ENCODE measurements at regions not wholly inside any gene's neighbourhood (a gene's known extent, or its start where the extent isn't known, plus 50 kb on each side); places are given as distances from the start of the nearest gene placed in this dataset.

DNA sequence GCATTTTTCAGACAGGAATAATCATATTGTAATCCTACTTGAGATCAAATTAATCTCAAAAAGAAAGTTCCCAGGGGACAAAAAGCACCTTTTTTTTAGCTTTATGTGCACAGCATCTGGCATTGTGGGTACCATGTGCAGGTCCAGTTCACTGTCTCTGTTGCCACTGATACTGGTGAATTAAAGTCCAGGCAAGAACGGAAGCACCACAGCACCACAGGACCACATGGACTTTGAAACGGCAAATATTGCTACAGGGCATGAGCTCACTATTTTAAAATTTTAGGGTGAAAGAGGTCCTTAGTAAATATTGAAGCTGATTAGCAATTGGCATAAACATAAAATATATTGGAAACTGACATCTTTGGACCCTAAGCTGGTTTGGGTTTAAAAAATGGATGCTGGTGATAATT, 709.0 kb downstream of the EPM2A start (continued):
- no peak for TF ChIP-seq ARHGAP35 (CRISPR knock-in tag; IDR thresholded peaks at IDR 0.05; ENCODE audit: borderline replicate concordance)
- TF ChIP-seq GATAD2A (CRISPR knock-in tag; IDR thresholded peaks at IDR 0.05): peak; percentile 99
- TF ChIP-seq, protein P1, sequence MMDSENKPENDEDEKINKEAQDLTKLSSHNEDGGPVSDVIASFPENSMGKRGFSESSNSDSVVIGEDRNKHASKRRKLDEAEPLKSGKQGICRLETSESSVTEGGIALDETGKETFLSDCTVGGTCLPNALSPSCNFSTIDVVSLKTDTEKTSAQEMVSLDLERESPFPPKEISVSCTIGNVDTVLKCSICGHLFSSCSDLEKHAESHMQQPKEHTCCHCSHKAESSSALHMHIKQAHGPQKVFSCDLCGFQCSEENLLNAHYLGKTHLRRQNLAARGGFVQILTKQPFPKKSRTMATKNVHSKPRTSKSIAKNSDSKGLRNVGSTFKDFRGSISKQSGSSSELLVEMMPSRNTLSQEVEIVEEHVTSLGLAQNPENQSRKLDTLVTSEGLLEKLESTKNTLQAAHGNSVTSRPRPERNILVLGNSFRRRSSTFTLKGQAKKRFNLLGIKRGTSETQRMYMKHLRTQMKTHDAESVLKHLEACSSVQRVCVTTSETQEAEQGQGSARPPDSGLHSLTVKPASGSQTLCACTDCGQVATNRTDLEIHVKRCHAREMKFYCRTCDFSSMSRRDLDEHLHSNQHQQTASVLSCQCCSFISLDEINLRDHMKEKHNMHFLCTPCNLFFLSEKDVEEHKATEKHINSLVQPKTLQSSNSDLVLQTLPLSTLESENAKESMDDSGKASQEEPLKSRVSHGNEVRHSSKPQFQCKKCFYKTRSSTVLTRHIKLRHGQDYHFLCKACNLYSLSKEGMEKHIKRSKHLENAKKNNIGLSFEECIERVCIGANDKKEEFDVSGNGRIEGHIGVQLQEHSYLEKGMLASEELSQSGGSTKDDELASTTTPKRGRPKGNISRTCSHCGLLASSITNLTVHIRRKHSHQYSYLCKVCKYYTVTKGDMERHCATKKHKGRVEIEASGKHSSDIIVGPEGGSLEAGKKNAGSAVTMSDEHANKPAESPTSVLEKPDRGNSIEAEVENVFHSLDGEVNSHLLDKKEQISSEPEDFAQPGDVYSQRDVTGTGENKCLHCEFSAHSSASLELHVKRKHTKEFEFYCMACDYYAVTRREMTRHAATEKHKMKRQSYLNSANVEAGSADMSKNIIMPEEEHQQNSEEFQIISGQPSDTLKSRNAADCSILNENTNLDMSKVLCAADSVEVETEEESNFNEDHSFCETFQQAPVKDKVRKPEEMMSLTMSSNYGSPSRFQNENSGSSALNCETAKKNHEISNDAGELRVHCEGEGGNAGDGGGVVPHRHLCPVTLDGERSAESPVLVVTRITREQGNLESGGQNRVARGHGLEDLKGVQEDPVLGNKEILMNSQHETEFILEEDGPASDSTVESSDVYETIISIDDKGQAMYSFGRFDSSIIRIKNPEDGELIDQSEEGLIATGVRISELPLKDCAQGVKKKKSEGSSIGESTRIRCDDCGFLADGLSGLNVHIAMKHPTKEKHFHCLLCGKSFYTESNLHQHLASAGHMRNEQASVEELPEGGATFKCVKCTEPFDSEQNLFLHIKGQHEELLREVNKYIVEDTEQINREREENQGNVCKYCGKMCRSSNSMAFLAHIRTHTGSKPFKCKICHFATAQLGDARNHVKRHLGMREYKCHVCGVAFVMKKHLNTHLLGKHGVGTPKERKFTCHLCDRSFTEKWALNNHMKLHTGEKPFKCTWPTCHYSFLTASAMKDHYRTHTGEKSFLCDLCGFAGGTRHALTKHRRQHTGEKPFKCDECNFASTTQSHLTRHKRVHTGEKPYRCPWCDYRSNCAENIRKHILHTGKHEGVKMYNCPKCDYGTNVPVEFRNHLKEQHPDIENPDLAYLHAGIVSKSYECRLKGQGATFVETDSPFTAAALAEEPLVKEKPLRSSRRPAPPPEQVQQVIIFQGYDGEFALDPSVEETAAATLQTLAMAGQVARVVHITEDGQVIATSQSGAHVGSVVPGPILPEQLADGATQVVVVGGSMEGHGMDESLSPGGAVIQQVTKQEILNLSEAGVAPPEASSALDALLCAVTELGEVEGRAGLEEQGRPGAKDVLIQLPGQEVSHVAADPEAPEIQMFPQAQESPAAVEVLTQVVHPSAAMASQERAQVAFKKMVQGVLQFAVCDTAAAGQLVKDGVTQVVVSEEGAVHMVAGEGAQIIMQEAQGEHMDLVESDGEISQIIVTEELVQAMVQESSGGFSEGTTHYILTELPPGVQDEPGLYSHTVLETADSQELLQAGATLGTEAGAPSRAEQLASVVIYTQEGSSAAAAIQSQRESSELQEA (CRISPR knock-in tag; IDR thresholded peaks at IDR 0.05; ENCODE audit: not compliant biosample characterization): no peak
- TF ChIP-seq SOX6 (IDR thresholded peaks at IDR 0.05): no peak
- peak; percentile 85 for TF ChIP-seq SOX6 (CRISPR knock-in tag; IDR thresholded peaks at IDR 0.05)
- TF ChIP-seq MIXL1 (CRISPR knock-in tag; IDR thresholded peaks at IDR 0.05): peak; percentile 96
- TF ChIP-seq, protein P2, sequence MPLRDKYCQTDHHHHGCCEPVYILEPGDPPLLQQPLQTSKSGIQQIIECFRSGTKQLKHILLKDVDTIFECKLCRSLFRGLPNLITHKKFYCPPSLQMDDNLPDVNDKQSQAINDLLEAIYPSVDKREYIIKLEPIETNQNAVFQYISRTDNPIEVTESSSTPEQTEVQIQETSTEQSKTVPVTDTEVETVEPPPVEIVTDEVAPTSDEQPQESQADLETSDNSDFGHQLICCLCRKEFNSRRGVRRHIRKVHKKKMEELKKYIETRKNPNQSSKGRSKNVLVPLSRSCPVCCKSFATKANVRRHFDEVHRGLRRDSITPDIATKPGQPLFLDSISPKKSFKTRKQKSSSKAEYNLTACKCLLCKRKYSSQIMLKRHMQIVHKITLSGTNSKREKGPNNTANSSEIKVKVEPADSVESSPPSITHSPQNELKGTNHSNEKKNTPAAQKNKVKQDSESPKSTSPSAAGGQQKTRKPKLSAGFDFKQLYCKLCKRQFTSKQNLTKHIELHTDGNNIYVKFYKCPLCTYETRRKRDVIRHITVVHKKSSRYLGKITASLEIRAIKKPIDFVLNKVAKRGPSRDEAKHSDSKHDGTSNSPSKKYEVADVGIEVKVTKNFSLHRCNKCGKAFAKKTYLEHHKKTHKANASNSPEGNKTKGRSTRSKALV (CRISPR knock-in tag; IDR thresholded peaks at IDR 0.05): no peak; the same call in 1 of the 2 replicates
- TF ChIP-seq, protein P3, sequence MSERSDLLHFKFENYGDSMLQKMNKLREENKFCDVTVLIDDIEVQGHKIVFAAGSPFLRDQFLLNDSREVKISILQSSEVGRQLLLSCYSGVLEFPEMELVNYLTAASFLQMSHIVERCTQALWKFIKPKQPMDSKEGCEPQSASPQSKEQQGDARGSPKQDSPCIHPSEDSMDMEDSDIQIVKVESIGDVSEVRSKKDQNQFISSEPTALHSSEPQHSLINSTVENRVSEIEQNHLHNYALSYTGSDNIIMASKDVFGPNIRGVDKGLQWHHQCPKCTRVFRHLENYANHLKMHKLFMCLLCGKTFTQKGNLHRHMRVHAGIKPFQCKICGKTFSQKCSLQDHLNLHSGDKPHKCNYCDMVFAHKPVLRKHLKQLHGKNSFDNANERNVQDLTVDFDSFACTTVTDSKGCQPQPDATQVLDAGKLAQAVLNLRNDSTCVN (CRISPR knock-in tag; IDR thresholded peaks at IDR 0.05; ENCODE audit: borderline replicate concordance): 0 out of 2 replicates have a peak, but pooled peaks have one; percentile 54
- TF ChIP-seq, protein P4, sequence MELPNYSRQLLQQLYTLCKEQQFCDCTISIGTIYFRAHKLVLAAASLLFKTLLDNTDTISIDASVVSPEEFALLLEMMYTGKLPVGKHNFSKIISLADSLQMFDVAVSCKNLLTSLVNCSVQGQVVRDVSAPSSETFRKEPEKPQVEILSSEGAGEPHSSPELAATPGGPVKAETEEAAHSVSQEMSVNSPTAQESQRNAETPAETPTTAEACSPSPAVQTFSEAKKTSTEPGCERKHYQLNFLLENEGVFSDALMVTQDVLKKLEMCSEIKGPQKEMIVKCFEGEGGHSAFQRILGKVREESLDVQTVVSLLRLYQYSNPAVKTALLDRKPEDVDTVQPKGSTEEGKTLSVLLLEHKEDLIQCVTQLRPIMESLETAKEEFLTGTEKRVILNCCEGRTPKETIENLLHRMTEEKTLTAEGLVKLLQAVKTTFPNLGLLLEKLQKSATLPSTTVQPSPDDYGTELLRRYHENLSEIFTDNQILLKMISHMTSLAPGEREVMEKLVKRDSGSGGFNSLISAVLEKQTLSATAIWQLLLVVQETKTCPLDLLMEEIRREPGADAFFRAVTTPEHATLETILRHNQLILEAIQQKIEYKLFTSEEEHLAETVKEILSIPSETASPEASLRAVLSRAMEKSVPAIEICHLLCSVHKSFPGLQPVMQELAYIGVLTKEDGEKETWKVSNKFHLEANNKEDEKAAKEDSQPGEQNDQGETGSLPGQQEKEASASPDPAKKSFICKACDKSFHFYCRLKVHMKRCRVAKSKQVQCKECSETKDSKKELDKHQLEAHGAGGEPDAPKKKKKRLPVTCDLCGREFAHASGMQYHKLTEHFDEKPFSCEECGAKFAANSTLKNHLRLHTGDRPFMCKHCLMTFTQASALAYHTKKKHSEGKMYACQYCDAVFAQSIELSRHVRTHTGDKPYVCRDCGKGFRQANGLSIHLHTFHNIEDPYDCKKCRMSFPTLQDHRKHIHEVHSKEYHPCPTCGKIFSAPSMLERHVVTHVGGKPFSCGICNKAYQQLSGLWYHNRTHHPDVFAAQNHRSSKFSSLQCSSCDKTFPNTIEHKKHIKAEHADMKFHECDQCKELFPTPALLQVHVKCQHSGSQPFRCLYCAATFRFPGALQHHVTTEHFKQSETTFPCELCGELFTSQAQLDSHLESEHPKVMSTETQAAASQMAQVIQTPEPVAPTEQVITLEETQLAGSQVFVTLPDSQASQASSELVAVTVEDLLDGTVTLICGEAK (IDR thresholded peaks at IDR 0.05): no peak
- TF ChIP-seq, protein P4 (CRISPR knock-in tag; IDR thresholded peaks at IDR 0.05): no peak; the same call in 1 of the 2 replicates

Measured in HepG2 (cell line).